GM12878 (cell line): ENCODE measurements at regions not wholly inside any gene's neighbourhood (a gene's known extent, or its start where the extent isn't known, plus 50 kb on each side); places are given as distances from the start of the nearest gene placed in this dataset.
A peak's percentile ranks its signal among the peaks of the same experiment; 100 is the strongest.

Source experiments
- ATF2 ChIP-seq: IDR thresholded peaks from 2 replicates; pipeline ENCODE4 v1.6.1; 2012; ENCODE audit warnings: low read length, inconsistent platforms
- BACH1 ChIP-seq: fragments of 450-650 bp; IDR thresholded peaks from 2 replicates; pipeline ENCODE4 v1.6.1; 2017; ENCODE audit warnings: mild to moderate bottlenecking, borderline replicate concordance
- EZH2 ChIP-seq: IDR thresholded peaks from 2 replicates; pipeline ENCODE4 v1.6.1; 2012; ENCODE audit warnings: low read depth, mild to moderate bottlenecking, control low read depth, inconsistent platforms, low read length, borderline replicate concordance; ENCODE audit not compliant: control insufficient read depth
- NRF1 ChIP-seq: conservative IDR thresholded peaks from 2 replicates; pipeline ENCODE4 v1.6.1; 2011; ENCODE audit warnings: mild to moderate bottlenecking, low read depth, low read length, improper control_type of control experiment
- RAD21 ChIP-seq: IDR thresholded peaks from 2 replicates; pipeline ENCODE4 v1.6.1; 2011; ENCODE audit warnings: mild to moderate bottlenecking, low read depth, low read length, moderate library complexity; ENCODE audit not compliant: insufficient read depth
- RB1 ChIP-seq: fragments of 450-650 bp; formaldehyde crosslinking; IDR thresholded peaks from 2 replicates; pipeline ENCODE4 v1.6.1; 2017; ENCODE audit warnings: mild to moderate bottlenecking, borderline replicate concordance
- RELA ChIP-seq: fragments of 450-650 bp; IDR thresholded peaks from 2 replicates; pipeline ENCODE4 v1.8.0; 2014; ENCODE audit warnings: borderline replicate concordance; ENCODE audit not compliant: partially characterized antibody
- RUNX3 ChIP-seq: IDR thresholded peaks from 2 replicates; pipeline ENCODE4 v1.6.1; 2012; ENCODE audit warnings: low read length, inconsistent platforms
- SMARCA5 ChIP-seq: fragments of 450-650 bp; IDR thresholded peaks from 2 replicates; pipeline ENCODE4 v1.6.1; 2017; ENCODE audit warnings: mild to moderate bottlenecking
- SMC3 ChIP-seq: IDR thresholded peaks from 2 replicates; pipeline ENCODE4 v1.6.1; 2011; ENCODE audit warnings: low read length, improper control_type of control experiment, borderline replicate concordance
- SP1 ChIP-seq: IDR thresholded peaks from one replicate; pipeline ENCODE4 v1.6.1; 2011; ENCODE audit warnings: low read depth, low read length
- SRF ChIP-seq, 2 experiments: IDR thresholded peaks; 2 replicates each; pipeline ENCODE4 v1.6.1; 2011; ENCODE audit warnings: low read depth in 2 of 2, low read length in 2 of 2, mild to moderate bottlenecking in 1 of 2, moderate library complexity in 1 of 2
- TCF3 ChIP-seq: IDR thresholded peaks from 2 replicates; pipeline ENCODE4 v1.6.1; 2012; ENCODE audit warnings: low read depth, mild to moderate bottlenecking, low read length, borderline replicate concordance; ENCODE audit not compliant: insufficient read depth
- WRNIP1 ChIP-seq: IDR thresholded peaks from 2 replicates; pipeline ENCODE4 v1.6.1; 2011; ENCODE audit warnings: low read depth, low read length, improper control_type of control experiment, borderline replicate concordance
- ZBED1 ChIP-seq: IDR thresholded peaks from 2 replicates; pipeline ENCODE4 v1.6.1; 2016; ENCODE audit warnings: borderline replicate concordance
- TF ChIP-seq, protein P1 (sequence below): fragments of 450-650 bp; formaldehyde crosslinking; IDR thresholded peaks from 2 replicates; pipeline ENCODE4 v1.4.0; 2022; ENCODE audit warnings: mild to moderate bottlenecking, moderate library complexity

DNA sequence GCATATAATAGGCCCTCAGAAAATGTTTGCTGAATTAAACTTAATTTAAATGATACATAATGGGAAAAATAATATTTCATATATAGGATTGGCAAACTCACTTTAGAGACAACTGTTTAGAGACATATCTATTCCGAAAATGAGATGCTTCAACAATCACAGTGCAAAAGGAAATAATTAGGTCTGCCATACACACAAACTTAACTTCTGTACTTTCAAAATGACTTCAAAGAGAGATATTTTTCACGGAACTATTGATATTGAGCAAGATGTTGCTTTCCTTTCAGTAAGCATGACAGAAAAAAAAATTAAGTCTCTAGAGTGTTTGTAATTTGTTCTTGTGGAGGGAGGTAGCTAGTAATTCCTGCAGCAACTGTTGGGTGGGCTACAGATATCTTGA, 769.5 kb downstream of the TUSC7 start (continued):
- TF ChIP-seq EZH2 (no peak), BACH1 (peak; percentile 73; the same call in 1 of the 2 replicates), RELA (no peak), SRF (IDR thresholded peaks at IDR 0.05; ENCODE audit: low read depth in 2 of 2, low read length in 2 of 2) (no peak), RUNX3 (peak; percentile 70), SMARCA5 (peak; percentile 68; the same call in 1 of the 2 replicates), ATF2 (peak; percentile 83), NRF1 (no peak), TCF3 (no peak), ZBED1 (no peak), RB1 (no peak), RAD21 (no peak), WRNIP1 (no peak), SP1 (no peak), SMC3 (no peak)
- TF ChIP-seq, protein P1, sequence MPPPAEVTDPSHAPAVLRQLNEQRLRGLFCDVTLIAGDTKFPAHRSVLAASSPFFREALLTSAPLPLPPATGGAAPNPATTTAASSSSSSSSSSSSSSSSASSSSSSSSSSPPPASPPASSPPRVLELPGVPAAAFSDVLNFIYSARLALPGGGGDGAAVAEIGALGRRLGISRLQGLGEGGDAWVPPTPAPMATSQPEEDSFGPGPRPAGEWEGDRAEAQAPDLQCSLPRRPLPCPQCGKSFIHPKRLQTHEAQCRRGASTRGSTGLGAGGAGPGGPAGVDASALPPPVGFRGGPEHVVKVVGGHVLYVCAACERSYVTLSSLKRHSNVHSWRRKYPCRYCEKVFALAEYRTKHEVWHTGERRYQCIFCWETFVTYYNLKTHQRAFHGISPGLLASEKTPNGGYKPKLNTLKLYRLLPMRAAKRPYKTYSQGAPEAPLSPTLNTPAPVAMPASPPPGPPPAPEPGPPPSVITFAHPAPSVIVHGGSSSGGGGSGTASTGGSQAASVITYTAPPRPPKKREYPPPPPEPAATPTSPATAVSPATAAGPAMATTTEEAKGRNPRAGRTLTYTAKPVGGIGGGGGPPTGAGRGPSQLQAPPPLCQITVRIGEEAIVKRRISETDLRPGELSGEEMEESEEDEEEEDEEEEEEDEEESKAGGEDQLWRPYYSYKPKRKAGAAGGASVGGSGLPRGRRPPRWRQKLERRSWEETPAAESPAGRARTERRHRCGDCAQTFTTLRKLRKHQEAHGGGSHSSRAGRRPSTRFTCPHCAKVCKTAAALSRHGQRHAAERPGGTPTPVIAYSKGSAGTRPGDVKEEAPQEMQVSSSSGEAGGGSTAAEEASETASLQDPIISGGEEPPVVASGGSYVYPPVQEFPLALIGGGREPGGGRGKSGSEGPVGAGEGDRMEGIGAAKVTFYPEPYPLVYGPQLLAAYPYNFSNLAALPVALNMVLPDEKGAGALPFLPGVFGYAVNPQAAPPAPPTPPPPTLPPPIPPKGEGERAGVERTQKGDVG (CRISPR knock-in tag) = no peak
